Right lobe of liver (tissue), 4 donors: ENCODE measurements at regions not wholly inside any gene's neighbourhood (a gene's known extent, or its start where the extent isn't known, plus 50 kb on each side); places are given as distances from the start of the nearest gene placed in this dataset.

ENCODE experiments used
- CTCF ChIP-seq, 4 donors: fragments of 200-600 bp in 3 of 4; fragments of 450-650 bp in 1 of 4; IDR thresholded peaks; one replicate each; pipeline versions ENCODE4 v1.5.1 to v1.8.0; 2016 to 2022; ENCODE audit warnings: antibody characterized with exemption in 4 of 4, mild to moderate bottlenecking in 2 of 4
- POLR2A ChIP-seq: fragments of 450-650 bp; IDR thresholded peaks from one replicate; pipeline ENCODE4 v1.6.1; 2017; ENCODE audit warnings: antibody characterized with exemption, mild to moderate bottlenecking
- donor health status: DM: no; HTN: no; CAD: no.
- donor health status: DM: no; HTN: no; CAD: no.
- donor health status: DM: no; HTN: yes; CAD: no.

- TF ChIP-seq CTCF (IDR thresholded peaks at IDR 0.05) (no peak), POLR2A (no peak)
Measured at GRCh38 chr7:417625-417889, 102.1 kb downstream of the PDGFA start.
